ENCODE measurements at regions not wholly inside any gene's neighbourhood (a gene's known extent, or its start where the extent isn't known, plus 50 kb on each side); places are given as distances from the start of the nearest gene placed in this dataset.

DNA sequence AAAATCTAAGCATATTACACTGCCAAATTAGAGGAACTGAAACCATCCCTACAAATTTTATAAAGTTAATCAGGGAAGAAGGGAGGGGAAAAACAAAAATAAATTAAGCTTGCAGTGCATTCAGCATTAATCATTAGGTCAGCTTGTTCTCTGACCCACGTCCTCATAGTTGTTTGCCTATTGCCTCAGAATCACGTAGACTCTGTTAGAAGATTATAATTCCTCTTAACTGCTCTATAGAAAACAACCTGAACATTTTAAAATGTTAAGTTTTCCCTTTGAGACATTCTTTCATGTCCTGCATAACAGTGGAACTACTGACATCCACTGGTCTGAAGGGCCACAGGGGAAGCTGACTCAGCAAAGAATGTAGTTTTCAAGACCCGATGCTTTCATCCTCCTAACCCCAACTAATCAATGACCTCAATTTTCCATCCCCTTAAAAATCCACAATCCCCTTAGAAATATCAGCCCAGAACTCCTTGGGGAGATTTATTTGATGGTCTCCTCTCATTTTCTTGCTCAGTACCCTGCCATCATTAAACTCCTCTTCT lies 112.4 kb downstream of the FBXO4 start:
- H3K79me2 ChIP-seq (ENCODE audit: insufficient read depth), result no peaks in the 10 kb centered on the region
- no peak overlapping the region for H3K27ac ChIP-seq
- H3K9me3 ChIP-seq (ENCODE audit: low read depth), result no peaks in the 10 kb centered on the region
- no peaks in the 10 kb centered on the region for H3F3A ChIP-seq (ENCODE audit: insufficient read depth)
- no peaks in the 10 kb centered on the region for H3K9me2 ChIP-seq (ENCODE audit: insufficient read depth)
- no peaks in the 10 kb centered on the region for H3K4me1 ChIP-seq (ENCODE audit: insufficient read depth)
- H3K36me3 ChIP-seq (ENCODE audit: low read depth), result no peaks in the 10 kb centered on the region
- in situ Hi-C loops (cut with MboI), result no loop called here
- H3K27me3 ChIP-seq (replicated peaks; ENCODE audit: insufficient read depth), result no peaks in the 10 kb centered on the region
- 76 to 78% methylated on average over 3 of the region's 3 CpGs for WGBS, 2 experiments (ENCODE audit: low coverage in 1 of 2, low lambda C conversion rate in 2 of 2, missing lambda C conversion rate in 2 of 2)
- H3K4me2 ChIP-seq (ENCODE audit: unreplicated experiment), result no peak overlapping the region
- no peaks in the 10 kb centered on the region for H4K20me1 ChIP-seq (ENCODE audit: insufficient read depth)
- H3K9ac ChIP-seq, result no peak overlapping the region
- TF ChIP-seq EZH2 (IDR thresholded peaks at IDR 0.05; ENCODE audit: insufficient read depth, poor library complexity, severe bottlenecking) (no peak), EZH2phosphoT487 (IDR thresholded peaks at IDR 0.05; ENCODE audit: insufficient read depth, low read depth) (no peak)
- H2AFZ ChIP-seq, result no peak overlapping the region
- DNase-seq, result no peak
- no peak overlapping the region for H3K4me3 ChIP-seq

DNA sequence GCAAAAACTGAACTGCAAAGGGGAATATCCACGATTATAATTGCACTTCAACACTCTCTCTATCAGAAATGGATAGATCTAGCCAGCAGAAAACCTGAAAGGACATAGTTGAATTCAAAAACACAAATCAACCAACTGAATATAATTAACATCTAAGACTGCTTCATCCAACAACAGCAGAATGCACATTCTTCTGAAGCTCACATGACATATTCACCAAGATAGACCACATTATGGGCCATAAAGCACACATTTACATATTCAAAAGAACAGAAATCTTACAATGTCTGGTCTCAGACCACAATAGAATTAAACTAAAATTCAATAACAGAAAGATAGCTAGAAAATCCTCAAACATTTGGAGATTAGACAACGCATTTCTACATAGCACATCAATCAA lies 118.3 kb downstream of the FBXO4 start:
- H3K36me3 ChIP-seq (ENCODE audit: low read depth), result no peaks in the 10 kb centered on the region
- 0 out of 2 replicates have a peak, but pooled peaks cover 7% of the 10 kb centered on the region for H3K27me3 ChIP-seq (replicated peaks; ENCODE audit: insufficient read depth)
- no peaks in the 10 kb centered on the region for H3F3A ChIP-seq (ENCODE audit: insufficient read depth)
- no peaks in the 10 kb centered on the region for H3K79me2 ChIP-seq (ENCODE audit: insufficient read depth)
- no peaks in the 10 kb centered on the region for H3K4me1 ChIP-seq (ENCODE audit: insufficient read depth)
- H3K9me2 ChIP-seq (ENCODE audit: insufficient read depth), result no peaks in the 10 kb centered on the region
- H2AFZ ChIP-seq, result no peak overlapping the region
- 48 to 52% methylated on average over 2 of the region's 2 CpGs for WGBS, 2 experiments (ENCODE audit: low coverage in 1 of 2, low lambda C conversion rate in 2 of 2, missing lambda C conversion rate in 2 of 2)
- in situ Hi-C loops (cut with MboI), result no loop called here
- H3K27ac ChIP-seq, result no peak overlapping the region
- TF ChIP-seq EZH2 (IDR thresholded peaks at IDR 0.05; ENCODE audit: insufficient read depth, poor library complexity, severe bottlenecking) (no peak), EZH2phosphoT487 (IDR thresholded peaks at IDR 0.05; ENCODE audit: insufficient read depth, low read depth) (no peak)
- H3K4me3 ChIP-seq, result no peak overlapping the region
- H4K20me1 ChIP-seq (ENCODE audit: insufficient read depth), result no peaks in the 10 kb centered on the region
- no peak overlapping the region for H3K9ac ChIP-seq
- H3K9me3 ChIP-seq (ENCODE audit: low read depth), result no peaks in the 10 kb centered on the region
- DNase-seq, result no peak
- no peak overlapping the region for H3K4me2 ChIP-seq (ENCODE audit: unreplicated experiment)

DNA sequence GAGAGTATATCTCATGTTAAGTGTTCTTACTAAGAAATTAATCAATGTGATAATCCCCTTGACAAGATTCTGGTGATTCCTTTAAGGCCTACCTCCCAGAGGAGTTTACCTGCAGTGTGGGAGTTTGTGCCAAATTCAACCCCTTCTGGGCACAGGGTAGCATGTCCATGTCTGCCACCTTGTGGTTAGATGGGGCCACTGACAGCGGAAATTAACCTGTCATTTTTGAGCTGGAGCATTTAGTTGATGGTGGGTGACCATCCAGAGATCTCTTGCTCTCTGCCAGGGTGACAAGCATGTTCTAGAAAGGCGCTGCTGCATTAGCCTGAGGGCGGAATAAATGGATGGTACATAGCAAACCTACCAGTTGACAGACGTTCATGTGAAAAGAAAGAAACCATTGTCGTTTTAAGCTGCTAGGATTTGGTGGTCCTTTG lies 132.2 kb downstream of the FBXO4 start:
- H3K9me2 ChIP-seq (ENCODE audit: insufficient read depth), result no peaks in the 10 kb centered on the region
- in situ Hi-C loops (cut with MboI), result loop anchor here (10.0 kb wide), 1 partner anchor 202 kb away; no protein-coding TSS in a partner anchor
- no peaks in the 10 kb centered on the region for H3K79me2 ChIP-seq (ENCODE audit: insufficient read depth)
- no peak overlapping the region for H3K9ac ChIP-seq
- no peak overlapping the region for H3K27ac ChIP-seq
- no peak overlapping the region for H3K4me3 ChIP-seq
- no peak overlapping the region for H2AFZ ChIP-seq
- 0 out of 2 replicates have a peak, but pooled peaks cover 4% of the 10 kb centered on the region for H3K27me3 ChIP-seq (replicated peaks; ENCODE audit: insufficient read depth)
- TF ChIP-seq EZH2phosphoT487 (IDR thresholded peaks at IDR 0.05; ENCODE audit: insufficient read depth, low read depth), result no peak
- no peak for TF ChIP-seq EZH2 (IDR thresholded peaks at IDR 0.05; ENCODE audit: insufficient read depth, poor library complexity, severe bottlenecking)
- no peaks in the 10 kb centered on the region for H3K9me3 ChIP-seq (ENCODE audit: low read depth)
- no peak overlapping the region for H3K4me2 ChIP-seq (ENCODE audit: unreplicated experiment)
- DNase-seq, result peak; percentile 52
- no peaks in the 10 kb centered on the region for H3K36me3 ChIP-seq (ENCODE audit: low read depth)
- no peaks in the 10 kb centered on the region for H4K20me1 ChIP-seq (ENCODE audit: insufficient read depth)
- 33 to 36% methylated on average over 5 of the region's 5 CpGs for WGBS, 2 experiments (ENCODE audit: low coverage in 1 of 2, low lambda C conversion rate in 2 of 2, missing lambda C conversion rate in 2 of 2)
- no peaks in the 10 kb centered on the region for H3F3A ChIP-seq (ENCODE audit: insufficient read depth)
- no peaks in the 10 kb centered on the region for H3K4me1 ChIP-seq (ENCODE audit: insufficient read depth)

DNA sequence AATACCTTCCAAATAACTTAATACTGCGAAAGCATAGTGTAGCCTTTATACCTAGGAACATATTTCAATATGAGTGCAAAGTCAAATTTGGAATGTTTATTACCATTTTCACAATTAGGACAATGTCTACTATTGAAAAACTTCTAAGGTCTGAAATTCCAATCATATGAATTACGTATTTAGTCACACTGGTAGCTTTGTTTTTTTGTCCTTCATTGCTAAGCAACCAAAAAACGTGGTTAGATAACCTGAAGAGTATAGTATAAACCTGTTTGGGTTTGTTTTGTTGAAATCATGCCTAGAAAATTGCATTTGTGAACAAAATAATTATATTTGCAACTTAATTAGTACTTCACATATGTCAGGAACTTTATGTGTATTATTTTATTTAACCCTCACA lies 134.2 kb downstream of the FBXO4 start:
- Histone ChIP-seq H3K79me2 (ENCODE audit: insufficient read depth) (no peaks in the 10 kb centered on the region), H3K4me1 (ENCODE audit: insufficient read depth) (no peaks in the 10 kb centered on the region), H3K9ac (no peak overlapping the region), H3K36me3 (ENCODE audit: low read depth) (no peaks in the 10 kb centered on the region), H3F3A (ENCODE audit: insufficient read depth) (no peaks in the 10 kb centered on the region), H2AFZ (no peak overlapping the region), H3K27ac (no peak overlapping the region), H3K9me3 (ENCODE audit: low read depth) (no peaks in the 10 kb centered on the region), H3K27me3 (replicated peaks; ENCODE audit: insufficient read depth) (0 out of 2 replicates have a peak, but pooled peaks cover 4% of the 10 kb centered on the region), H3K4me3 (no peak overlapping the region), H4K20me1 (ENCODE audit: insufficient read depth) (no peaks in the 10 kb centered on the region), H3K4me2 (ENCODE audit: unreplicated experiment) (no peak overlapping the region), H3K9me2 (ENCODE audit: insufficient read depth) (no peaks in the 10 kb centered on the region)
- no peak for TF ChIP-seq EZH2phosphoT487 (IDR thresholded peaks at IDR 0.05; ENCODE audit: insufficient read depth, low read depth)
- no peak for TF ChIP-seq EZH2 (IDR thresholded peaks at IDR 0.05; ENCODE audit: insufficient read depth, poor library complexity, severe bottlenecking)
- 42 to 50% methylated on average over 3 of the region's 3 CpGs for WGBS, 2 experiments (ENCODE audit: low coverage in 1 of 2, low lambda C conversion rate in 2 of 2, missing lambda C conversion rate in 2 of 2)
- DNase-seq, result peak; percentile 42
- in situ Hi-C loops (cut with MboI), result loop anchor here (10.0 kb wide), 1 partner anchor 204 kb away; no protein-coding TSS in a partner anchor

Measured in GM23248 (cell line).